ENCODE measurements at regions not wholly inside any gene's neighbourhood (a gene's known extent, or its start where the extent isn't known, plus 50 kb on each side); places are given as distances from the start of the nearest gene placed in this dataset.

DNA sequence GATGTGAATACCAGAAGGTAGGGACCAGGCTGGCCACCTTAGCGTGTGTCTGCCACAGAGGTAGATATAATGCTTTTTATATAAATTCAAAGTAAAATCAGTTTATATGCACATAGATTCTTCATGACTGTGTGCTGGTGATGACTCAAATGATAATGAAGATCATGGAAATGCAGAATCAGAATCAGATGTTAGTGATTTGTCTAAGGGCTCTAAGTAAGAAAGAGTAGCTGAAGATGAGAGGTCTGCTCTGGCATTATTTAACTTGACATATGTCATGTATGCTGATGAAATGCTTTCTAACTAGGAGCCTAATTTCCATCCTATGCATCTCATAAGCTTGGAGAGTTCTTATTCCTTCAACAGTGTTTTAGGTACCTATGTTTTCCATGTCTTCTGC lies 50.3 kb upstream of the DPH6 start:
- no peak for DNase-seq

GRCh38 chr15:35602836-35603235 lies 56.9 kb upstream of the DPH6 start:
- no peak for DNase-seq

DNA sequence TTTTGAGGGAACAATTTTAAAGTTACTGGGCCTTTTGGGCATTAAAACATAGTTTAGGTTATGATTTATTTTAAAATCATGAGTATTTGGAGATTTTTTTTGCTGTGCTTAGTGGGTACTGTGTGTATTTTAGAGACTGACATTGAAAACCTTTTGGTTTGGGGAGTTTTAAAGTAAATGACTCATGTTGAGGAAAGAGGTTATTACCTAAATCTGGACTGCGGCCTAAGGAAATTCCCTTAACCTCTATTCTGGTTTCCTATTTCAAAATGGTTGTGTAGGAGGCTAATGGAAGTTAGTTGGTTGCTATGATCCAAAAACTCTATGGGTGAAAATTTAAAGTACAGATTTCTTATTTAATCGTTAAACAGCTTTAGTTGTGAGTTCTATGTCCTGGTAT lies 57.3 kb upstream of the DPH6 start:
- DNase-seq: no peak

DNA sequence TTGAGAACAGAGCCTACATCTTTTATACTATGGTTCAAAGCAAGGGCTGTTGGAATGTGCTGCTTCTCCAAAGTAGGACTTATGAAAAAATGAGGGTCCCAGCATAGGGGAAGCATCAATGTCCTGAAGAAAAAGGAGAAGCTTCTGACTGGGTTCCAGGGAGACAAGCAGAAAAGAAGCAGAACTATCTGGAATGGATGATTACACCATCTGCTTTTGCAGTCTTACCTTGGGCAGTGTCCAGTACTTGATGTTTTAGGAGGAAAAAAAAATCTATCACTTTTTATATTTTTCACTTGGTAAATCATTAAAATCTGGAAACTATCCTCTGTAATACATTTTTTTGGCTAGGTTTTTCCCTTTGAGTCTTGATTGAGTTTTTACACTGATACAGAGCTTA lies 57.9 kb upstream of the DPH6 start:
- DNase-seq: no peak

- no peak for DNase-seq
These were observed 59.9 kb upstream of the DPH6 start for GRCh38 chr15:35605764-35606449.

GRCh38 chr15:35606450-35606779 lies 60.5 kb upstream of the DPH6 start:
- DNase-seq: no peak

GRCh38 chr15:35616498-35617271 lies 70.7 kb upstream of the DPH6 start:
- DNase-seq: no peak

GRCh38 chr15:35618260-35619188 lies 72.6 kb upstream of the DPH6 start:
- no peak for DNase-seq

DNA sequence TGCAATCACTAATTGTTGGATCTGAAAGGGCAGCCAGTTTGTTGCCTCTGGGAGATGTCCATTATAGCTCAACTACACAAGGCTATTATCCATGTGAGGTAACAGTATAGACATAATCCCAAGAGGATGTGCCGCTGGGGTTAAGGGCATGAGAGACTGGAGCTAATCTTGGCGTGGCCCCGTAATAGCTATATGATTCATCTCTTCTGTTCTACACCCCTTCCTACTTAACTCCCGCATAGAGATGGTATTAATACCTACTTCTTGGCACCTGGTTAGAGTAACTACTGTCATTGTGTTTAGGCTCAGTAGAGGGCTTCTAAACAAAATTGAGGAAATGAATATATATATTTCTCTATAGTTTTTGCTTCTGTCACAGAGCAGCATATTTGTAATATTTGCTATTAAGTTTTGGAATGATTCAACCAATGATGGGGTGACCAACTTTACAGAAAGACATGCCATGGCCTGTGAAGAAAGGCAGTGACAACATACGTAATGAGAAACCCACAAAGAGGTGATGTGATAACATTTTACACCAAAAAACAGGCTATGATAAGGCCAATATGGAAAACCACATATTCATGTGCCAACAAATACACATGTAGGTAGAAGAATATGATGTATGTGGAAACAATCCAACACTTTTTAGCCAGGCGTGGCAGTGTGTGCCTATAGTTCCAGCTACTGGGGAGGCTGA lies 76.8 kb upstream of the DPH6 start:
- DNase-seq: no peak

DNA sequence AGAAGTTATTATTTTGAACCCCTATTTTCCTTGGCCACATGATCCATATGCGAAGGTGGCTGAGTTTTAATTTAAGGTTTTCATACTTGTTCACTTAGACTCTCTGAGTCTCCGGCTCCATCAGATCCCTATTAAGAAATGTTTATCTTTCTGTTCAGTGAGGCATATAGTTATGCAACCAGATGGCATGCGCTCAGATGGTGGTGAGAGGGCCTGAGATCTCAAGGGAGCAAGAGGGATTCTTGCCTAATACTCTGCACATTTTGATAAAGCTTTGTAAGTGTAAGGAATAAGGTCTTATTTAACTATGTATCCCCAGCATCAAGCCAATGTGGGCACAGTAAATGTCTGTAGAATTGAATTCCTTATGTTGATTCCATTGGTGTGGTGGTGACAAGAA lies 78.9 kb upstream of the DPH6 start:
- DNase-seq: no peak

DNA sequence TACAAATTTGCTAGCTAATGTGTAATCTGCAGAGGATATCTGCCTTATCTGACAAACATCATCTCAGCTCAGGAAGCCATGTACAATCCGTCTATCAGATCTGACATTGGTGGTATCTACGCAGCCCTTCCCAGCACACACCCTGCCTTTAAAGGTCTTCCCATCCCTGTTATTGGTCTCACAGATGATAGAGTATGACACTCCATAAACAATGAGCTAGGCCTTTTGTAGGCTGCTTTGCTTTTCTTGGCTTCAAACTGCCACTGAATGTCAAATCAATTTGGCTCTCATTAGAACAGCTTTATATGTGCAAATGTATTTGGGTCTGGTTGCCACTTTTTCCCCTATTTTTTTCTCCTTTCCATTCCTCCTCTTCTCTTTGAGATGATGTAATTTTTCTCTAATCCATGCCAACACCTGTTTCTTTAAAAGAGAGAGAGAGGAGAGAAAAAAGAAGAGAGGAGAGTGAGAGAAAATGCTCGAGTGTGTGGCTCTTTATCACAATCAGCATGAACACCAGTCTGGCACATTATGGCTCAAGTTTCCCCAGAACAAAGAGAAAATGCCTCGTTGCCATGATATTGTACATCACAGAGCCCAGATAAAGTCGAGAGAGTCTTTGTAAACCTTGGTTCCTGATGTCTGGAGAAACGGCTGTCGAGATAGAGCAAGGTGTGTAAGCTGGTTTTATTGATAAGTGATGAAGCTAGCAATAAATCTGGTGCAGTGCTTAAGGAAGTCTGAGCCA lies 80.8 kb upstream of the DPH6 start:
- no peak for DNase-seq

GRCh38 chr15:35627696-35628095 lies 81.7 kb upstream of the DPH6 start:
- no peak for DNase-seq

DNA sequence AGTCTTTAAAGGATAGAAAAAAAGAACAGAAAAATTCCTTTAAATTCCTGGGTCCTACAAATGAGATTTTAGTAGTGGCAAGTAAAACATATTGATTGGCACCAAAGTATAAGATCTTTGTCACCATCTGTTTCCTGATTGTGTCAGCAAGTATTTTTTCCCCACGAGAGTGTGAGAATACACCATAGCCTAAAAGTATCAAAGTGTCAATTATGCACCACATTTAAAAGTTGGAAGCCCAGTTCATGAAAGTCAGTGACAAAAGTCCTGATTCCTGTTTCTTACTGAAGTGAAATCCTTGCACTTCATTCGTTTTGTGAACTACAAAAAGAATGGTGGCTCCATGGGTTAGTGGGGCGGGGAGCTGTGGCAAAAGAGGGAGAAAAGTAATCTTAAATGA lies 83.8 kb upstream of the DPH6 start:
- DNase-seq: no peak

DNA sequence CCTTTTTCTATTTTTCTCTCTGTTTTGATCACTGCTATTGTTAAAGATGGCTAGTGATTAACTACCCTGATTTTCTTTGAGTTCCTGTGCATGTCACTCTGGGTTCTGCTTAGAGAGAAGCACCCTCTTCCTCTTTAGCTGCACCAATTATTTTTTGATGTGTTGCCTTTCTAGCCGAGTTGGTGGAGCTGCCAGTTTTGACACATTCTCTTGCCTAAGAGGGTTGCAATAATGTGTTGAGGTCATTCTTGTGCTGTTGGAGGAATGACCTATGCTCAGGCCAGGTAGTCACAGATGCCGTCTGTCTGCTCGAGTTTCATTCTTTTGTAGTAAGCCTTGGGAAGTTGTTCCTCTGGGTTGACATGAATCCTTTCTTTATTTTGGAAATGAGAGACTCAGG lies 84.6 kb upstream of the DPH6 start:
- DNase-seq: no peak

- DNase-seq: no peak
These were observed 85.0 kb upstream of the DPH6 start for GRCh38 chr15:35630985-35631384.

- no peak for DNase-seq
These were observed 87.7 kb upstream of the DPH6 start for GRCh38 chr15:35633677-35634076.

DNA sequence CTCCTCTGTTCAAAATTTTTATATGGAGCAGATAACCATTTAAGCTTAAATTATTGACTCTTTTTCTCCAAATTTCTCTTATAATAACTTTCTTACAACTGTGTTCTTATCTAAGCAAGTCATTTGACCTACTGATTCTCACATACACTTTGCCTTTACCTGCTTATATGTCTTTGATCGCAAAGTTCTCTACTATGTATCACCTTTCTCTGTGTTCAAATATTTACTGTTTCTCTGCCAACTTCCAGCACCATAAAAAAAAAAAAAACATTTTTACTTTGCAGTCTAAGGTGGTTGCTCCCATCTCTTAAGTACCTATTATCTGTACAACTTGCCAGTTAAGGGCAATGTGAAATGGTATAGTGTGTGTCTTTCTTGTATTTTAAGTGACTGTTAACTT lies 100.8 kb upstream of the DPH6 start:
- DNase-seq: no peak

GRCh38 chr15:35647303-35647702 lies 101.3 kb upstream of the DPH6 start:
- no peak for DNase-seq

GRCh38 chr15:35648941-35649340 lies 103.0 kb upstream of the DPH6 start:
- no peak for DNase-seq

DNA sequence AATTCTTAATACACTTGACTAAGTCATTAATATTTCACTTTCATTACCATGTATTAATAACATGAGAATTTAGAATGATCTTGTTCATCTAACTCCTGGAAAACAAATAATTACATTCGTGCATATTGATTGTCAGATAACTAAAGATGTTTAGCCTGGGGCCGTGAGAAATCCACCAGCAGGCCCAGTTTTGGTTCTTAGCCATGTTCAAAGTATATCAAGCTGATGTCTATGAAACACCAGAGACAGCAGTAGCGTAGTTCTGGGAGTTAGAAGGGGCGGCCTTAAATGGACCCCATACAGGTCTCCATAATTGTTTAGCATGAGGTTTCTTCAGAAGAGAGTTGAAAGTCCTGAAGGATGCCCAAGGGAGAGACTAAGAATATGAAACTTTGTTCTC lies 103.6 kb upstream of the DPH6 start:
- no peak for DNase-seq

- no peak for DNase-seq
These were observed 108.4 kb upstream of the DPH6 start for GRCh38 chr15:35654332-35654731.

- DNase-seq: no peak
These were observed 111.8 kb upstream of the DPH6 start for GRCh38 chr15:35657679-35658311.

All from CD4-positive, alpha-beta T cell treated with Interleukin-12 subunit alpha and Interleukin-12 subunit beta, for 1 hour (primary cell).